HepG2 (cell line): ENCODE measurements at regions not wholly inside any gene's neighbourhood (a gene's known extent, or its start where the extent isn't known, plus 50 kb on each side); places are given as distances from the start of the nearest gene placed in this dataset.

ENCODE experiments used
- ATAC-seq: fragments of 200-7000 bp; cut with Tn5 transposase; 3 replicates; pipeline ENCODE4 v1.9.1; 2020; ENCODE audit warnings: mild to moderate bottlenecking, moderate library complexity
- BruUV-seq: library from RNA; stranded (reverse); fragments of 400-500 nt; replicated peaks from 2 replicates; lab custom pipeline; 2021; lab: Mats Ljungman, UMichigan
- CTCF ChIA-PET: fragments of 300-600 bp; formaldehyde crosslinking; extraction: SDS; loops from one replicate; lab custom pipeline; 2021; ENCODE audit warnings: low total read pairs, inconsistent platforms, low intra/inter-chr PET ratio; lab: Yijun Ruan, JAX
- POLR2A ChIA-PET: fragments of 350-600 bp; sonication (Branson Sonifier 250); formaldehyde crosslinking; loops from one replicate; lab custom pipeline; 2020; ENCODE audit warnings: antibody characterized with exemption, inconsistent platforms; lab: Yijun Ruan, JAX
- DNase-seq: peaks from one replicate; pipeline ENCODE4 v3.0.0-alpha.2; 2015; ENCODE audit warnings: low spot score
- FAIRE-seq: peaks from 3 replicates; lab custom pipeline; 2011; peaks lifted over from hg19 to GRCh38; lab: Jason Lieb, UNC
- H2AFZ ChIP-seq: one replicate; pipeline ENCODE4 v1.6.1; 2011; ENCODE audit warnings: low read length, inconsistent platforms
- H3K27ac ChIP-seq: fragments of 300-600 bp; 3 replicates; pipeline ENCODE4 v1.8.0; 2011; ENCODE audit warnings: mixed run types, mild to moderate bottlenecking, mixed read lengths, low read length, inconsistent platforms; ENCODE audit not compliant: insufficient read depth; ENCODE audit errors: extremely low read length
- H3K27me3 ChIP-seq, 2 experiments: fragments of 200-600 bp in 1 of 2; 2 replicates in 1 of 2; 3 replicates in 1 of 2; pipeline versions ENCODE4 v1.6.0 to v1.8.0; 2011; ENCODE audit warnings: low read length in 2 of 2, mild to moderate bottlenecking in 2 of 2, moderate library complexity in 2 of 2, inconsistent platforms in 1 of 2; ENCODE audit not compliant: insufficient read depth in 2 of 2, control insufficient read depth in 1 of 2
- H3K36me3 ChIP-seq, 2 experiments: fragments of 200-600 bp in 1 of 2; replicated peaks in 1 of 2; 2 replicates in 1 of 2; 3 replicates in 1 of 2; pipeline versions ENCODE4 v1.5.1 to v1.8.0; 2011; ENCODE audit warnings: low read length in 2 of 2, inconsistent platforms in 1 of 2; ENCODE audit not compliant: insufficient read depth in 2 of 2, control insufficient read depth in 1 of 2
- H3K4me1 ChIP-seq: 2 replicates; pipeline ENCODE4 v1.5.1; 2012; ENCODE audit warnings: low read length, inconsistent platforms; ENCODE audit not compliant: insufficient read depth
- H3K4me2 ChIP-seq: 2 replicates; pipeline ENCODE4 v1.6.0; 2011; ENCODE audit warnings: low read depth, low read length, inconsistent platforms
- H3K4me3 ChIP-seq, 3 experiments: fragments of 200-600 bp in 1 of 3; sonication (generic), shearing (Covaris generic) in 1 of 3; replicated peaks in 1 of 3; 2 replicates each; pipeline ENCODE4 v1.5.1; 2011 to 2016; ENCODE audit warnings: low read length in 3 of 3, inconsistent platforms in 2 of 3, low read depth in 2 of 3, mild to moderate bottlenecking in 2 of 3, control low read depth in 1 of 3, mixed read lengths in 1 of 3; ENCODE audit not compliant: insufficient read depth in 1 of 3
- H3K79me2 ChIP-seq: one replicate; pipeline ENCODE4 v1.6.1; 2011; ENCODE audit warnings: low read length, inconsistent platforms; ENCODE audit not compliant: insufficient read depth
- H3K9ac ChIP-seq: 2 replicates; pipeline ENCODE4 v1.6.0; 2011; ENCODE audit warnings: mild to moderate bottlenecking, low read depth, low read length, inconsistent platforms; ENCODE audit not compliant: insufficient read depth
- H3K9me3 ChIP-seq: 2 replicates; pipeline ENCODE4 v1.5.1; 2012; ENCODE audit warnings: mild to moderate bottlenecking, low read length
- H4K20me1 ChIP-seq: 2 replicates; pipeline ENCODE4 v1.6.0; 2011; ENCODE audit warnings: inconsistent platforms, mild to moderate bottlenecking, low read length, moderate library complexity; ENCODE audit not compliant: insufficient read depth
- AGO1 ChIP-seq: fragments of 200-400 bp; formaldehyde crosslinking; IDR thresholded peaks from 2 replicates; pipeline ENCODE4 v1.6.1; 2017; ENCODE audit warnings: mild to moderate bottlenecking, low read depth, low read length, moderate library complexity; ENCODE audit not compliant: poor library complexity, severe bottlenecking
- HBP1 ChIP-seq: IDR thresholded peaks from 2 replicates; pipeline ENCODE4 v1.6.1; 2016; ENCODE audit warnings: low read depth, control low read depth
- HNF4G ChIP-seq, 2 experiments: sonication (generic) in 1 of 2; formaldehyde crosslinking in 1 of 2; IDR thresholded peaks; 2 replicates each; pipeline versions ENCODE4 v1.4.0 to v1.6.1; 2011 to 2020; ENCODE audit warnings: borderline replicate concordance in 2 of 2, low read depth in 2 of 2, mild to moderate bottlenecking in 2 of 2, low read length in 1 of 2, missing genetic modification reagents in 1 of 2, moderate library complexity in 1 of 2
- JUND ChIP-seq: sonication (generic); formaldehyde crosslinking; IDR thresholded peaks from 2 replicates; pipeline ENCODE4 v1.8.0; 2022; ENCODE audit warnings: mild to moderate bottlenecking, missing genetic modification reagents
- PCBP1 ChIP-seq: fragments of 200-400 bp; formaldehyde crosslinking; IDR thresholded peaks from 2 replicates; pipeline ENCODE4 v1.6.1; 2017; ENCODE audit warnings: mild to moderate bottlenecking, low read depth, low read length, borderline replicate concordance
- PHF21A ChIP-seq: sonication (generic); formaldehyde crosslinking; IDR thresholded peaks from 2 replicates; pipeline ENCODE4 v1.5.0; 2020; ENCODE audit warnings: mild to moderate bottlenecking, missing genetic modification reagents
- RNF219 ChIP-seq: sonication (generic); formaldehyde crosslinking; IDR thresholded peaks from 2 replicates; pipeline ENCODE4 v1.5.0; 2020; ENCODE audit warnings: mild to moderate bottlenecking, missing genetic modification reagents
- RXRB ChIP-seq: IDR thresholded peaks from 2 replicates; pipeline ENCODE4 v1.6.1; 2016; ENCODE audit warnings: borderline replicate concordance, missing genetic modification reagents, missing compliant biosample characterization
- ZNF101 ChIP-seq: sonication (generic); formaldehyde crosslinking; IDR thresholded peaks from 2 replicates; pipeline ENCODE4 v1.4.0; 2020; ENCODE audit warnings: mild to moderate bottlenecking, low read depth, missing genetic modification reagents, borderline replicate concordance
- ZNF124 ChIP-seq: sonication (generic); formaldehyde crosslinking; IDR thresholded peaks from 2 replicates; pipeline ENCODE4 v1.4.0; 2020; ENCODE audit warnings: missing genetic modification reagents
- ZNF251 ChIP-seq: sonication (generic); formaldehyde crosslinking; IDR thresholded peaks from 2 replicates; pipeline ENCODE4 v1.9.0; 2021; ENCODE audit warnings: mild to moderate bottlenecking, missing genetic modification reagents
- ZNF335 ChIP-seq: sonication (generic); formaldehyde crosslinking; IDR thresholded peaks from 2 replicates; pipeline ENCODE4 v1.4.0; 2020; ENCODE audit warnings: missing genetic modification reagents
- ZNF543 ChIP-seq: sonication (generic); formaldehyde crosslinking; IDR thresholded peaks from 2 replicates; pipeline ENCODE4 v1.4.0; 2020; ENCODE audit warnings: mild to moderate bottlenecking, missing genetic modification reagents
- ZNF883 ChIP-seq: sonication (generic); formaldehyde crosslinking; IDR thresholded peaks from 2 replicates; pipeline ENCODE4 v1.5.1; 2020; ENCODE audit warnings: mild to moderate bottlenecking, missing genetic modification reagents; ENCODE audit errors: not compliant biosample characterization
- WGBS: methylation state at CpG from one replicate; pipeline ENCODE4 v1.1.6; 2017; ENCODE audit warnings: low lambda C conversion rate; 5-methylcytosine and 5-hydroxymethylcytosine counted together
- in situ Hi-C: cut with HindIII; loops from 2 replicates; pipeline ENCODE4 v1.10.0; 2017; ENCODE audit warnings: low pct_unique_long_range_greater_than_20kb; ENCODE audit not compliant: extremely low pct_ligation_motif_present
- intact Hi-C: fragments of 100-400 bp; cut with micrococcal nuclease; formaldehyde crosslinking; loops from one replicate; pipeline ENCODE4 v1.10.0; 2022; ENCODE audit not compliant: unreplicated experiment
- TF ChIP-seq, protein P1 (sequence below): sonication (generic); formaldehyde crosslinking; IDR thresholded peaks from 2 replicates; pipeline ENCODE4 v1.4.0; 2020; ENCODE audit warnings: missing genetic modification reagents, mild to moderate bottlenecking, borderline replicate concordance
- TF ChIP-seq, protein P2 (sequence below): sonication (generic); formaldehyde crosslinking; IDR thresholded peaks from 2 replicates; pipeline ENCODE4 v1.5.1; 2020; ENCODE audit warnings: mild to moderate bottlenecking, missing genetic modification reagents, moderate library complexity

GRCh38 chr6:6709106-6709505 lies 120.6 kb downstream of the LY86 start:
- BruUV-seq, result no TSS peak
- Histone ChIP-seq H3K27me3 (peaks cover 7 to 50% of the 10 kb centered on the region in 2 experiments; a peak in 4 of 5 replicates), H3K9me3 (no peaks in the 10 kb centered on the region), H3K36me3 (no peaks in the 10 kb centered on the region), H2AFZ (no peak overlapping the region), H4K20me1 (no peaks in the 10 kb centered on the region), H3K4me3 (no peak overlapping the region), H3K4me1 (peaks cover 17% of the 10 kb centered on the region), H3K79me2 (no peaks in the 10 kb centered on the region), H3K4me2 (no peak overlapping the region), H3K27ac (no peak overlapping the region), H3K9ac (no peak overlapping the region)
- 39% methylated on average over 3 of the region's 3 CpGs for WGBS
- TF ChIP-seq AGO1, result no peak
- no peak for TF ChIP-seq ZNF335 (CRISPR knock-in tag)
- TF ChIP-seq RNF219 (CRISPR knock-in tag), result no peak
- TF ChIP-seq PHF21A (CRISPR knock-in tag), result no peak
- TF ChIP-seq, protein P1, sequence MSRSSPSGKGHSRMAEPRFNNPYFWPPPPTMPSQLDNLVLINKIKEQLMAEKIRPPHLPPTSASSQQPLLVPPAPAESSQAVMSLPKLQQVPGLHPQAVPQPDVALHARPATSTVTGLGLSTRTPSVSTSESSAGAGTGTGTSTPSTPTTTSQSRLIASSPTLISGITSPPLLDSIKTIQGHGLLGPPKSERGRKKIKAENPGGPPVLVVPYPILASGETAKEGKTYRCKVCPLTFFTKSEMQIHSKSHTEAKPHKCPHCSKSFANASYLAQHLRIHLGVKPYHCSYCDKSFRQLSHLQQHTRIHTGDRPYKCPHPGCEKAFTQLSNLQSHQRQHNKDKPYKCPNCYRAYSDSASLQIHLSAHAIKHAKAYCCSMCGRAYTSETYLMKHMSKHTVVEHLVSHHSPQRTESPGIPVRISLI (CRISPR knock-in tag), result no peak
- no peak for TF ChIP-seq ZNF883 (CRISPR knock-in tag)
- TF ChIP-seq HNF4G (IDR thresholded peaks at IDR 0.05; ENCODE audit: borderline replicate concordance, low read depth, low read length), result no peak
- no peak for TF ChIP-seq HNF4G (CRISPR knock-in tag; IDR thresholded peaks at IDR 0.05; ENCODE audit: borderline replicate concordance, low read depth)
- TF ChIP-seq ZNF543, result no peak
- TF ChIP-seq PCBP1, result no peak
- TF ChIP-seq ZNF124 (CRISPR knock-in tag), result no peak
- no peak for TF ChIP-seq JUND (CRISPR knock-in tag)
- TF ChIP-seq ZNF251 (CRISPR knock-in tag), result no peak
- TF ChIP-seq, protein P2, sequence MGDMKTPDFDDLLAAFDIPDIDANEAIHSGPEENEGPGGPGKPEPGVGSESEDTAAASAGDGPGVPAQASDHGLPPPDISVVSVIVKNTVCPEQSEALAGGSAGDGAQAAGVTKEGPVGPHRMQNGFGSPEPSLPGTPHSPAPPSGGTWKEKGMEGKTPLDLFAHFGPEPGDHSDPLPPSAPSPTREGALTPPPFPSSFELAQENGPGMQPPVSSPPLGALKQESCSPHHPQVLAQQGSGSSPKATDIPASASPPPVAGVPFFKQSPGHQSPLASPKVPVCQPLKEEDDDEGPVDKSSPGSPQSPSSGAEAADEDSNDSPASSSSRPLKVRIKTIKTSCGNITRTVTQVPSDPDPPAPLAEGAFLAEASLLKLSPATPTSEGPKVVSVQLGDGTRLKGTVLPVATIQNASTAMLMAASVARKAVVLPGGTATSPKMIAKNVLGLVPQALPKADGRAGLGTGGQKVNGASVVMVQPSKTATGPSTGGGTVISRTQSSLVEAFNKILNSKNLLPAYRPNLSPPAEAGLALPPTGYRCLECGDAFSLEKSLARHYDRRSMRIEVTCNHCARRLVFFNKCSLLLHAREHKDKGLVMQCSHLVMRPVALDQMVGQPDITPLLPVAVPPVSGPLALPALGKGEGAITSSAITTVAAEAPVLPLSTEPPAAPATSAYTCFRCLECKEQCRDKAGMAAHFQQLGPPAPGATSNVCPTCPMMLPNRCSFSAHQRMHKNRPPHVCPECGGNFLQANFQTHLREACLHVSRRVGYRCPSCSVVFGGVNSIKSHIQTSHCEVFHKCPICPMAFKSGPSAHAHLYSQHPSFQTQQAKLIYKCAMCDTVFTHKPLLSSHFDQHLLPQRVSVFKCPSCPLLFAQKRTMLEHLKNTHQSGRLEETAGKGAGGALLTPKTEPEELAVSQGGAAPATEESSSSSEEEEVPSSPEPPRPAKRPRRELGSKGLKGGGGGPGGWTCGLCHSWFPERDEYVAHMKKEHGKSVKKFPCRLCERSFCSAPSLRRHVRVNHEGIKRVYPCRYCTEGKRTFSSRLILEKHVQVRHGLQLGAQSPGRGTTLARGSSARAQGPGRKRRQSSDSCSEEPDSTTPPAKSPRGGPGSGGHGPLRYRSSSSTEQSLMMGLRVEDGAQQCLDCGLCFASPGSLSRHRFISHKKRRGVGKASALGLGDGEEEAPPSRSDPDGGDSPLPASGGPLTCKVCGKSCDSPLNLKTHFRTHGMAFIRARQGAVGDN, result no peak
- no peak for TF ChIP-seq ZNF101 (CRISPR knock-in tag)
- TF ChIP-seq HBP1 (CRISPR knock-in tag), result no peak
- no peak for TF ChIP-seq RXRB (CRISPR knock-in tag)
- CTCF ChIA-PET, result no interaction called here
- no peak for ATAC-seq
- in situ Hi-C loops (no loop called here), intact Hi-C loops (no loop called here)
- POLR2A ChIA-PET, result no interaction called here
- no peak for DNase-seq
- no peak for FAIRE-seq
